ENCODE measurements at regions not wholly inside any gene's neighbourhood (a gene's known extent, or its start where the extent isn't known, plus 50 kb on each side); places are given as distances from the start of the nearest gene placed in this dataset.

GRCh38 chr22:49353235-49353634 is 474.4 kb downstream of the BRD1 start:
- no peak for TF ChIP-seq CTCF (IDR thresholded peaks at IDR 0.05; ENCODE audit: insufficient read depth, low read length, poor library complexity, severe bottlenecking)
- no peaks in the 10 kb centered on the region; the same call in 1 of the 2 replicates for H3K27me3 ChIP-seq (replicated peaks; ENCODE audit: control insufficient read depth, insufficient read depth, low read length)
- no peaks in the 10 kb centered on the region for H3K36me3 ChIP-seq (ENCODE audit: control insufficient read depth, insufficient read depth, low read length)
- no peak for DNase-seq (ENCODE audit: extremely low read depth, insufficient read length)
- no peak overlapping the region for H3K4me3 ChIP-seq (replicated peaks; ENCODE audit: low read depth, low read length)

GRCh38 chr22:49352361-49353169 is 475.1 kb downstream of the BRD1 start:
- Histone ChIP-seq H3K36me3 (ENCODE audit: control insufficient read depth, insufficient read depth, low read length) (no peaks in the 10 kb centered on the region), H3K27me3 (replicated peaks; ENCODE audit: control insufficient read depth, insufficient read depth, low read length) (no peaks in the 10 kb centered on the region; the same call in 1 of the 2 replicates), H3K4me3 (replicated peaks; ENCODE audit: low read depth, low read length) (no peak overlapping the region)
- TF ChIP-seq CTCF (IDR thresholded peaks at IDR 0.05; ENCODE audit: insufficient read depth, low read length, poor library complexity, severe bottlenecking): no peak
- DNase-seq (ENCODE audit: extremely low read depth, insufficient read length): no peak

GRCh38 chr22:49351761-49352227 is 475.9 kb downstream of the BRD1 start:
- no peak for TF ChIP-seq CTCF (IDR thresholded peaks at IDR 0.05; ENCODE audit: insufficient read depth, low read length, poor library complexity, severe bottlenecking)
- Histone ChIP-seq H3K27me3 (replicated peaks; ENCODE audit: control insufficient read depth, insufficient read depth, low read length) (no peaks in the 10 kb centered on the region; the same call in 1 of the 2 replicates), H3K36me3 (ENCODE audit: control insufficient read depth, insufficient read depth, low read length) (no peaks in the 10 kb centered on the region), H3K4me3 (replicated peaks; ENCODE audit: low read depth, low read length) (no peak overlapping the region)
- DNase-seq (ENCODE audit: extremely low read depth, insufficient read length): no peak

- Histone ChIP-seq H3K27me3 (replicated peaks; ENCODE audit: control insufficient read depth, insufficient read depth, low read length) (no peaks in the 10 kb centered on the region; the same call in 1 of the 2 replicates), H3K36me3 (ENCODE audit: control insufficient read depth, insufficient read depth, low read length) (no peaks in the 10 kb centered on the region), H3K4me3 (replicated peaks; ENCODE audit: low read depth, low read length) (no peak overlapping the region)
- TF ChIP-seq CTCF (IDR thresholded peaks at IDR 0.05; ENCODE audit: insufficient read depth, low read length, poor library complexity, severe bottlenecking): no peak
- DNase-seq (ENCODE audit: extremely low read depth, insufficient read length): no peak
Measured at GRCh38 chr22:49350441-49351121, 477.1 kb downstream of the BRD1 start.

- no peak overlapping the region for H3K4me3 ChIP-seq (replicated peaks; ENCODE audit: low read depth, low read length)
- H3K36me3 ChIP-seq (ENCODE audit: control insufficient read depth, insufficient read depth, low read length): no peaks in the 10 kb centered on the region
- no peak for TF ChIP-seq CTCF (IDR thresholded peaks at IDR 0.05; ENCODE audit: insufficient read depth, low read length, poor library complexity, severe bottlenecking)
- H3K27me3 ChIP-seq (replicated peaks; ENCODE audit: control insufficient read depth, insufficient read depth, low read length): no peaks in the 10 kb centered on the region; the same call in 1 of the 2 replicates
- DNase-seq (ENCODE audit: extremely low read depth, insufficient read length): no peak
Measured at GRCh38 chr22:49349841-49350381, 477.8 kb downstream of the BRD1 start.
